Endothelial cell of umbilical vein (primary cell): ENCODE measurements at regions not wholly inside any gene's neighbourhood (a gene's known extent, or its start where the extent isn't known, plus 50 kb on each side); places are given as distances from the start of the nearest gene placed in this dataset.

Experiments
- BruUV-seq: library from RNA; stranded (reverse); fragments of 400-500 nt; replicated peaks from 2 replicates; lab custom pipeline; 2021; lab: Mats Ljungman, UMichigan
- CTCF ChIA-PET: fragments of 300-600, 350-600 bp; sonication (Branson Sonifier 250); formaldehyde crosslinking; loops from one replicate; lab custom pipeline; 2021; ENCODE audit warnings: antibody characterized with exemption, inconsistent platforms; lab: Charles Lee
- POLR2A ChIA-PET: fragments of 300-600, 350-600 bp; sonication (Branson Sonifier 250); formaldehyde crosslinking; loops from one replicate; lab custom pipeline; 2021; ENCODE audit warnings: antibody characterized with exemption, inconsistent platforms; lab: Charles Lee
- DNase-seq: peaks from one replicate; pipeline ENCODE4 v3.0.0-alpha.2; 2011; ENCODE audit warnings: low read depth, low spot score
- FAIRE-seq: peaks from 2 replicates; lab custom pipeline; 2011; peaks lifted over from hg19 to GRCh38; lab: Jason Lieb, UNC
- H2AFZ ChIP-seq: 2 replicates; pipeline ENCODE4 v1.6.0; 2012; ENCODE audit warnings: low read depth, low read length, control low read depth, inconsistent platforms
- H3K27ac ChIP-seq: 2 replicates; pipeline ENCODE4 v1.5.1; 2011; ENCODE audit warnings: low read depth, mild to moderate bottlenecking, control low read depth, low read length, moderate library complexity; ENCODE audit not compliant: insufficient read depth
- H3K27me3 ChIP-seq, 2 experiments: 2 replicates each; pipeline versions ENCODE4 v1.6.0 to v1.6.1; 2011; ENCODE audit warnings: low read length in 2 of 2, mixed read lengths in 1 of 2; ENCODE audit not compliant: control insufficient read depth in 2 of 2, insufficient read depth in 2 of 2
- H3K36me3 ChIP-seq, 2 experiments: 2 replicates in 1 of 2; 3 replicates in 1 of 2; pipeline ENCODE4 v1.5.1; 2011; ENCODE audit warnings: low read length in 2 of 2, mild to moderate bottlenecking in 1 of 2, moderate library complexity in 1 of 2; ENCODE audit not compliant: control insufficient read depth in 2 of 2, insufficient read depth in 2 of 2; ENCODE audit errors: extremely low read depth in 1 of 2
- H3K4me1 ChIP-seq: 3 replicates; pipeline ENCODE4 v1.5.1; 2011; ENCODE audit warnings: mild to moderate bottlenecking, low read length; ENCODE audit not compliant: control insufficient read depth, insufficient read depth; ENCODE audit errors: extremely low read depth
- H3K4me2 ChIP-seq: 2 replicates; pipeline ENCODE4 v1.6.1; 2011; ENCODE audit warnings: low read length, control low read depth, mixed read lengths; ENCODE audit not compliant: insufficient read depth
- H3K4me3 ChIP-seq, 3 experiments: fragments of 200-600 bp in 1 of 3; sonication (generic), shearing (Covaris generic) in 1 of 3; replicated peaks in 1 of 3; 2 replicates each; pipeline ENCODE4 v1.5.1; 2011 to 2016; ENCODE audit warnings: control low read depth in 3 of 3, low read length in 3 of 3, mild to moderate bottlenecking in 2 of 3, inconsistent platforms in 1 of 3, low read depth in 1 of 3, moderate library complexity in 1 of 3; ENCODE audit not compliant: insufficient read depth in 1 of 3
- H3K79me2 ChIP-seq: 2 replicates; pipeline ENCODE4 v1.6.0; 2012; ENCODE audit warnings: low read length, inconsistent platforms; ENCODE audit not compliant: control insufficient read depth, insufficient read depth
- H3K9ac ChIP-seq: replicated peaks from 2 replicates; pipeline ENCODE3; 2011; ENCODE audit warnings: low read length, control low read depth; ENCODE audit not compliant: insufficient read depth; ENCODE audit errors: extremely low read depth
- H3K9me1 ChIP-seq: replicated peaks from 3 replicates; pipeline ENCODE4 v1.6.0; 2011; ENCODE audit warnings: mild to moderate bottlenecking, low read length; ENCODE audit not compliant: control insufficient read depth, insufficient read depth; ENCODE audit errors: extremely low read depth
- H3K9me3 ChIP-seq: replicated peaks from 2 replicates; pipeline ENCODE4 v1.5.1; 2012; ENCODE audit warnings: low read length, inconsistent platforms; ENCODE audit not compliant: control insufficient read depth, insufficient read depth
- H4K20me1 ChIP-seq: replicated peaks from 2 replicates; pipeline ENCODE3; 2011; ENCODE audit warnings: mild to moderate bottlenecking, low read length; ENCODE audit not compliant: control insufficient read depth, insufficient read depth; ENCODE audit errors: extremely low read depth
- EZH2 ChIP-seq: IDR thresholded peaks from 2 replicates; pipeline ENCODE4 v1.6.1; 2012; ENCODE audit warnings: borderline replicate concordance, low read depth, mild to moderate bottlenecking, moderate library complexity, low read length, inconsistent platforms; ENCODE audit not compliant: severe bottlenecking
- FOS ChIP-seq: IDR thresholded peaks from 2 replicates; pipeline ENCODE4 v1.6.1; 2011; ENCODE audit warnings: mild to moderate bottlenecking, low read length, moderate library complexity, borderline replicate concordance; ENCODE audit not compliant: insufficient read depth
- GATA2 ChIP-seq: IDR thresholded peaks from 2 replicates; pipeline ENCODE4 v1.7.0; 2011; ENCODE audit warnings: low read depth, mild to moderate bottlenecking, moderate library complexity, mixed read lengths, low read length; ENCODE audit not compliant: insufficient read length, insufficient read depth
- JUN ChIP-seq: IDR thresholded peaks from 2 replicates; pipeline ENCODE4 v1.6.1; 2011; ENCODE audit warnings: borderline replicate concordance, low read depth; ENCODE audit not compliant: insufficient read length, insufficient read depth
- MYC ChIP-seq: IDR thresholded peaks from one replicate; pipeline ENCODE4 v1.6.1; 2011; ENCODE audit warnings: mild to moderate bottlenecking, low read depth, low read length
- POLR2A ChIP-seq: IDR thresholded peaks from 2 replicates; pipeline ENCODE4 v1.6.1; 2012; ENCODE audit warnings: low read depth, mild to moderate bottlenecking, control low read depth, low read length
- POLR2AphosphoS5 ChIP-seq: IDR thresholded peaks from 2 replicates; pipeline ENCODE4 v1.6.1; 2012; ENCODE audit warnings: low read depth, mild to moderate bottlenecking, control low read depth, low read length, moderate library complexity; ENCODE audit not compliant: insufficient read depth
- dilution Hi-C: fragments of 300-500 bp; cut with MboI; formaldehyde crosslinking; loops from one replicate; pipeline ENCODE4 v1.15.0; 2019; ENCODE audit warnings: low sequenced_read_pairs; ENCODE audit not compliant: extremely low pct_ligation_motif_present
- intact Hi-C: fragments of 100-400 bp; cut with micrococcal nuclease; formaldehyde crosslinking; loops from one replicate; pipeline ENCODE4 v1.10.0; 2022
- TF ChIP-seq, protein P1 (sequence below): IDR thresholded peaks from 2 replicates; pipeline ENCODE4 v1.6.1; 2011; ENCODE audit not compliant: insufficient read depth, insufficient read length
- TF ChIP-seq, protein P2 (sequence below), 2 donors: IDR thresholded peaks; 1 replicate in 1 of 2; 2 replicates in 1 of 2; pipeline ENCODE4 v1.5.1; 2011; ENCODE audit warnings: low read length in 2 of 2, mild to moderate bottlenecking in 2 of 2, moderate library complexity in 2 of 2, control low read depth in 1 of 2, inconsistent platforms in 1 of 2, low read depth in 1 of 2; ENCODE audit not compliant: insufficient read depth in 1 of 2; ENCODE audit errors: extremely low read depth in 1 of 2

DNA sequence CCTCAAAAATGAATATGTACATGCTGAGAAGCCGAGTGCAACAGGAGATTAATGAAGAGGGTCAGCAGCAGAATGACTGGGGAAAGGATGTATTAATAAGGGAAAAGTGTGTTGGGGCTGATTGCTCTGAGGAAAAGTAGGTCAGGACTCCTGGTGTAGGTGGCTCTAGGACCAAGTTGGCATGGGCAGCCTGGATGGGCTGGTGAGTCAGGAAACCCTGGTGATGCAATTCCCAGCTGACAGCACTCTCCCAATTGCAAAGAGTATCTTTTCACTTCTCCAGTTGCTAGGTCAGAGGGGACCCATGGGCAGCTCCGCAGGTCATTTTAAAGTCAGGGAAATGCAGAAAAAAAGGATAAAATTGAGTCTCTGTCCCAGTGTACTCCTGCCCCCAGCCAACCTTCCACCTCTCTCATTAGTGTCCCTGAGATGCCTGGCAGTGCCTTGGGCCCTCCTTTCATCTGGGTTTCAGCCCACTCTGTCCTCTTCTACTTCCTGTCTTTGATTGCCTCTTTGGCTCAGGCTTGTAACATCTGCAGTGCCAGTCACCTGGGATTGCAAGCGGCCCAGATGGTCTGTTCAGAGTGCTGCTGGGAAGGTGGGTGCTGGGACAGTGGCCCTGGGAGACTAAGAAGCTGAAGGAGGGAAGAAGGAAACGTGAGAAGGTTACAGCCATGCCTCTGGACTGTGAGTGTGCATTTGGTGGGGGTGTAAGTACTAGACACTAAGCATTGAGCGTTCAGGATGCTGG, 2177.2 kb downstream of the TP53TG3F start:
- H3K4me1 ChIP-seq = no peaks in the 10 kb centered on the region
- no peaks in the 10 kb centered on the region for H4K20me1 ChIP-seq
- no TSS peak for BruUV-seq
- H3K79me2 ChIP-seq = no peaks in the 10 kb centered on the region
- no peak overlapping the region for H3K27ac ChIP-seq
- H3K4me3 ChIP-seq = no peak overlapping the region
- dilution Hi-C loops (no loop called here), intact Hi-C loops (no loop called here)
- H3K9me1 ChIP-seq = no peaks in the 10 kb centered on the region
- no peak overlapping the region for H2AFZ ChIP-seq
- CTCF ChIA-PET = no interaction called here
- FAIRE-seq (no peak), DNase-seq (no peak)
- no peak overlapping the region for H3K4me2 ChIP-seq
- H3K36me3 ChIP-seq = no peaks in the 10 kb centered on the region
- POLR2A ChIA-PET = no interaction called here
- no peak for TF ChIP-seq FOS
- no peak for TF ChIP-seq POLR2AphosphoS5
- no peak for TF ChIP-seq JUN
- TF ChIP-seq EZH2 = no peak
- TF ChIP-seq MYC = no peak
- no peak for TF ChIP-seq GATA2
- TF ChIP-seq POLR2A = no peak
- TF ChIP-seq, protein P1, sequence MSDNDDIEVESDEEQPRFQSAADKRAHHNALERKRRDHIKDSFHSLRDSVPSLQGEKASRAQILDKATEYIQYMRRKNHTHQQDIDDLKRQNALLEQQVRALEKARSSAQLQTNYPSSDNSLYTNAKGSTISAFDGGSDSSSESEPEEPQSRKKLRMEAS = no peak
- TF ChIP-seq, protein P2, sequence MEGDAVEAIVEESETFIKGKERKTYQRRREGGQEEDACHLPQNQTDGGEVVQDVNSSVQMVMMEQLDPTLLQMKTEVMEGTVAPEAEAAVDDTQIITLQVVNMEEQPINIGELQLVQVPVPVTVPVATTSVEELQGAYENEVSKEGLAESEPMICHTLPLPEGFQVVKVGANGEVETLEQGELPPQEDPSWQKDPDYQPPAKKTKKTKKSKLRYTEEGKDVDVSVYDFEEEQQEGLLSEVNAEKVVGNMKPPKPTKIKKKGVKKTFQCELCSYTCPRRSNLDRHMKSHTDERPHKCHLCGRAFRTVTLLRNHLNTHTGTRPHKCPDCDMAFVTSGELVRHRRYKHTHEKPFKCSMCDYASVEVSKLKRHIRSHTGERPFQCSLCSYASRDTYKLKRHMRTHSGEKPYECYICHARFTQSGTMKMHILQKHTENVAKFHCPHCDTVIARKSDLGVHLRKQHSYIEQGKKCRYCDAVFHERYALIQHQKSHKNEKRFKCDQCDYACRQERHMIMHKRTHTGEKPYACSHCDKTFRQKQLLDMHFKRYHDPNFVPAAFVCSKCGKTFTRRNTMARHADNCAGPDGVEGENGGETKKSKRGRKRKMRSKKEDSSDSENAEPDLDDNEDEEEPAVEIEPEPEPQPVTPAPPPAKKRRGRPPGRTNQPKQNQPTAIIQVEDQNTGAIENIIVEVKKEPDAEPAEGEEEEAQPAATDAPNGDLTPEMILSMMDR (IDR thresholded peaks at IDR 0.05; ENCODE audit: extremely low read depth in 1 of 2, insufficient read depth in 1 of 2, low read depth in 1 of 2, low read length in 2 of 2) = no peak
- no peaks in the 10 kb centered on the region for H3K9me3 ChIP-seq
- H3K9ac ChIP-seq = no peak overlapping the region
- H3K27me3 ChIP-seq = no peaks in the 10 kb centered on the region
